GM12892 (cell line): ENCODE measurements at regions not wholly inside any gene's neighbourhood (a gene's known extent, or its start where the extent isn't known, plus 50 kb on each side); places are given as distances from the start of the nearest gene placed in this dataset.

Experiments
- POLR2A ChIP-seq: IDR thresholded peaks from 2 replicates; pipeline ENCODE4 v1.6.1; 2011; ENCODE audit warnings: low read depth, low read length, control low read depth
- POLR2AphosphoS5 ChIP-seq: IDR thresholded peaks from 2 replicates; pipeline ENCODE4 v1.6.1; 2011; ENCODE audit warnings: low read depth, low read length, control low read depth
- TAF1 ChIP-seq: IDR thresholded peaks from 2 replicates; pipeline ENCODE4 v1.6.1; 2011; ENCODE audit warnings: low read depth, mild to moderate bottlenecking, control low read depth, low read length, borderline replicate concordance

- TF ChIP-seq TAF1 (no peak), POLR2AphosphoS5 (no peak), POLR2A (no peak)
These were observed 260.7 kb upstream of the GIMD1 start for GRCh38 chr4:106629268-106629625.
